Adipose tissue (tissue), 3 donors: ENCODE measurements at regions not wholly inside any gene's neighbourhood (a gene's known extent, or its start where the extent isn't known, plus 50 kb on each side); places are given as distances from the start of the nearest gene placed in this dataset.

Experiments used
- H3K27ac ChIP-seq: one replicate; pipeline ENCODE4 v1.5.1; 2013; ENCODE audit warnings: low read depth, low read length
- WGBS, 3 donors: extraction: QIAGEN DNeasy Blood & Tissue Kit; methylation state at CpG; one replicate each; pipeline ENCODE4 v1.1.7; 2013; 5-methylcytosine and 5-hydroxymethylcytosine counted together
- donor health status: healthy with polysubstance abuse.
- donor health status: Bipolar disorder and iron deficiency.
- donor health status: healthy.

DNA sequence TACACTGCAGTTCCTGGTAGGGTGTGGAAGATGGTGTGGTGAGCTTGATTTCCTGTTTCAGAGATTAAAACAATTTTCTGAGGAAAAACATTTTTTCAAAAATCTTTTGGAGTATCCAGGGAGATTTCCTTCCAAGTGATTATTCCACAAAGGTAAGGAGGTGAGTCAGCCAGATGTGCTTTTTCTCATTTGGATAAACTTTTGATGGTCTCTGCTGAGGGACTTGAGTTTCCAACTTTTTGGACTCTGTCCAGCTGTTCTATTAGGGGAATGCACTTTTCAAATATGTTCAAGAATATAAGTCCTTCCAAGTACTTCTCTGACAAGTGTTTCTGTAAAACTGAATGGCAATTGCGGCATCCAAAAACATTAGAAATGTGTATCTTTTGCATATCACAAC, 628.8 kb upstream of the ADAMTS5 start:
- H3K27ac ChIP-seq = no peak overlapping the region
- WGBS, 3 donors = 80 to 95% (median 90%) methylated on average over 1 of the region's 1 CpG

DNA sequence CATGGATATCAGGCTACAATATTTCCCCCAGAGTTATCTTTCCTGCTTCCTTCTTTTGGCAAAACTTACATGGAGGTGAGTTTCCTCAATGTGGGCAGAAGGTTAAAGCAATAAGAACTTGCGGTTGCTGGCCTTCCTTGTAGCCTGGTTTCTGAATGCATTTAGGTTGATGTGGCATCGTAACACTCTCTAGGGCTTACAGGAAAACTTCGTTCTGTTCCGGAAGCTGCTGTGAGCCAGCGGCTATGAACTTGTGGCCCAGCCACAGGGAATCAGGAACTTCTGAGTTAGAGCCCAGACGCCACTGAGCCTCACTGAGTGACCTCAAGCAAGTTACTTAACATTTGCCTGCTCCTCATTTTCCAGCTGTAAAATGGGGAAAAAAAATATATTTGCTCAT, 623.4 kb upstream of the ADAMTS5 start:
- H3K27ac ChIP-seq = no peak overlapping the region
- 50 to 74% (median 61%) methylated on average over 6 of the region's 6 CpGs for WGBS, 3 donors

DNA sequence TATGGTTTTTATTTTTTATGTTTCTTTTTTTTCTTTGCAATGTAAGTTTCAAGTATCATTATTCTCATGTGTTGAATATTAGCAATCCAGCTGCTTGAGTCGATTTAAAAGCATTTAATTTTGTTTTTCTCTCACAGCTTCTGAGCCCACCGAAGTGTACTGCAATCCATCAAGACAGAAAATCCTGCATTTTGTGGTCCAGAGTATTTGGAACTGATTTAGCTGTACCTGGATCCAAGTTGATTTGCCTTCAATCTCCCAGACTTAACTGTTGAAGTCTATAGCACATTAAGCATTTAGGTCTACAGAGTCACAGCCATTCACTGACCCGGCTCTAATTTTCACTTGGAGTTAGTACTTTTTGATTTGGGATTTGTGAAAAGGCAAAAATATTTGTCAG, 622.9 kb upstream of the ADAMTS5 start:
- H3K27ac ChIP-seq = no peak overlapping the region
- 71 to 76% (median 75%) methylated on average over 3 of the region's 3 CpGs for WGBS, 3 donors

DNA sequence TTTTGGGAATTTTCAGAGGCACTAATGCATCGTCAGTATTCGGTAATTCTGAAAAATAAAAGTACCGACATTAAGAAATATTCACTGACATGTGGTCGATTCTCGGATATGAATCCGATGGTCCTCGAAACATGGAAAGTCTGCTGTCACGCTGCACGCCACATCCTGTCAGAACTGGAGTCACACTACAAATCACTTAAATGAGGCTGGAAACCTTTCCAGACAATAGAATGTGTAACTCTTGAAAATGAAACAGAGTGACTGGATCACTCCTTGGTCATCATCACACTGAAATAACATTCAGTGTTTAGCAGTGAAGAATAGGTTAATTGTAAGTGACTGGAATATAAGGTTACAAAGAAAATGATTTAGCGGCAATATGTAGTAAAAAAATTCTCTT, 620.1 kb upstream of the ADAMTS5 start:
- WGBS, 3 donors = 91 to 92% (median 92%) methylated on average over 10 of the region's 10 CpGs
- no peak overlapping the region for H3K27ac ChIP-seq

DNA sequence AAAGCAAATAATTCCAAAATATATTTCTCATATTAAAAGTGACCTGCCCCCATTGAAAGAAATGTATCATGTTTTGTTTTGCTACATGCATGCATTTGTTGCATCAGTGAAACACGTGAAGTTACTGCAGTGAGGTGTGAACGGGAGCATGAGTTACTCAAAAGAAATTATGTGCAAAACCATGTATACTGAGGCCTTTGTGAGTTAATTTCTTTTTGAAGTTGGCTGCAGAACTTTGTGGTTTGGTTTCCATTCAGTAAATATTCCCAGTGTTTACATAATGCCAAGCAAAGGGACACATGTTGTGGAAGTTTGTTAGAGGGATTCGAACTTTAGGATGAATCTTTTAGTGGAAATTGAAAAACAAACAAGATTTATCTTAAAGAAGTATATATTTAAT, 619.4 kb upstream of the ADAMTS5 start:
- no peak overlapping the region for H3K27ac ChIP-seq
- WGBS, 3 donors = 68 to 86% (median 80%) methylated on average over 3 of the region's 3 CpGs

DNA sequence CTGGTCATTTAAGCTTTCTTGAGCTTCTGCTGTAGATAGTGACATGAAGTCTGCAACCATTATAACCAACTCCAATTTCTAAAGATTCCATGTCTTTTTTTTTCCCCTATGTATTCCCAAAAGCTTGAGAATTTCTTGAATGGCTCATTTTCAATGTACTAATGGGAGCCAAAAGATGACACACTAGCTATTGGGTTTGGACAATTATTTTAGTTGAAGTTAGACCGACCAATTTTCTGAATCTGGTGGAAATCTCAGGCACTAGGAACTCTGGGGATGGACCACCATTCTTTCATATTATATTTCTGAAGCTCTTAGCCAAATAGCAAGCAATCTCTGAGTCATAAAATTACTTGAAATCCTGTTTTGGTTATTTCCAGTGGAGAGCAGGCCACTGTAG, 617.4 kb upstream of the ADAMTS5 start:
- 66 to 84% (median 81%) methylated on average over 1 of the region's 1 CpG for whole genome bisulfite sequencing, 3 donors
- H3K27ac ChIP-seq = no peak overlapping the region

DNA sequence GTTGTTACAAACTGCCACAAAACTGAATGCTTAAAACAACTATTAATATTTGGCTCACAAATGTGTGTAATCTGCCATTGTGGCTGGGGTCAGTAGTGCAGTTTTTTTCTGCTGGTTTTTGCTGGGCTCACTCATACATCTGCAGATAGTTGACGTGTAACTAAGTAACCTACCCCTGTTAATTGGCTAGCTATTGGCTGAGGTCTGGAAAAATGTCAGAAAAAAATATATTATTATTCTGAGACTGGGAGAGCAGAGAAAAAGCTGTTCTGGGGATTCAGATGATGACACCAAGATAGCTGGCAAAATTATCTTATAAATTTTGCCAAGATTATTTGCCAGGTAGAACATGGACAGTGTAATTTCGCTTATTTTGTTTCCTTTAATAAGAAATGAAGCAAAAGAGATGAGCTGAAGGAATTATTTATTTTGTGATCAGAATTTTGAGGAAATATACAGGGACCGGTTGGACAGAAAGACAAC, 616.1 kb upstream of the ADAMTS5 start:
- 62 to 75% (median 64%) methylated on average over 3 of the region's 3 CpGs for WGBS, 3 donors
- H3K27ac ChIP-seq = no peak overlapping the region

DNA sequence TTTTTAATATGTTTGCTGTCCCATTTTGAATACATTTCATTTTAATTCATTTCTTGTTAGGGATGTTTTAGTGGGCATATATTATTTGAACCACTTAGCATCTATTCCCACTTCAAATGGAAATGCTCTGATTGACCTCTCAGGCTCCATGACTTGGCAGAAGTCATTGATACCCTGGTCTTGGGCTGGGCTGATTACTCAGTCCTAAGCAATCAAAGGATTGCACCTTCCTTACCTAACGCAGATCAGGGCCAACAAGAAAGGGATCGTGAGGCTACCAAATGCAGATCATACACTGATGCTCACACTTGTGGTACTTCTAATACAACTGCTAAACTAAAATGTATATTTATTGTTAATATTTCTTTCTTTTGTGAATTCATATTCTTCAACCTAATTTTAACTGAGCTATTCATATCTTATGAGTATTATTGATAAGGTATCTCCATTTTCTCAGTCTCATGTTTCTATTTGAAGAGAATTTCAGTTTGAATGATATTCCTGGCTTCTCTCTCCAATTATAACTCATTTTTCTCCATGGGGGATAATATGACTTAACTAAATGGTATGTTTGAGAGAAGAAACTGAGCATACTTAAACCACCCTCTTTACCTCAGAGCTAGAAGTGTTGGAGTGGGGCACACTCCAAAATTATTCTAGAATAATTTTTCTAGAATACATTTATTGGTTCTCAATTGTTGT, 615.5 kb upstream of the ADAMTS5 start:
- no peak overlapping the region for H3K27ac ChIP-seq
- WGBS, 3 donors = 95 to 98% (median 96%) methylated on average over 2 of the region's 2 CpGs

DNA sequence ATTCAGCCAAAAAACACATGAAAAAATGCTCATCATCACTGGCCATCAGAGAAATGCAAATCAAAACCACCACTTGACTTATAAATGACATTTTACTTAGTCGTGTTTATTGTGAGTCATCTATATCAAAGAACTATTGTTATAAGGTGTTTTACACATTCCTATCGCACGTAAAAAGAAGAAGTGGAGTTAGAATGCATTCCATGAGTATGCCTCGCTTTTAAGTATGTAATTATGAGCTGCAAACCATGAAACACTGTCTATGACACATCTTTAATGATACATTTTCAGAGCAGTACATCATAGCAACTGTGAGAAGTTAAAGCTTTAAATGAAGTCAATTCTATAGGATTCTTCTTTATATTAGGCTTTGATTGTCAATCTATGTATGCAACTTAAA, 614.3 kb upstream of the ADAMTS5 start:
- WGBS, 3 donors = 86 to 92% (median 90%) methylated on average over 4 of the region's 4 CpGs

DNA sequence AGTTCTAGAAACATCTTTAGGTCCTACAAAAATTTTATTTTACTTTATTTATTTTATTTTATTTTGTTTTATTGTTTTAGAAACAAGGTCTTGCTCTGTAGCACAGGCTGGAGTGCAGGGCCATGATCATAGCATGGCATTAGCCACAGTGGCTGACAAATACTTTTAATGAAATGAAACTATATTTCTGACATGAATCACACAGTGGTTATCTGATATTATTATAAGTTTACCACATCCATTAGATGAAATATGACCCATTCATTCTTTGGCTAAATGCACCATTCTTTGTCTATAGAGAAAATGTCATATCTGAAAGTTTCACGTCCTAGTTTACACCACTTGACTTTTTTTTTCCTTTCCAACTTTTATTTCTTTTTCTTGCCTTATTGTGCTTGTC, 613.4 kb upstream of the ADAMTS5 start:
- WGBS, 3 donors = 87 to 93% (median 91%) methylated on average over 1 of the region's 1 CpG
- H3K27ac ChIP-seq = no peak overlapping the region

More for the DNA sequence above, 614.3 kb upstream of the ADAMTS5 start:
- H3K27ac ChIP-seq = no peak overlapping the region

DNA sequence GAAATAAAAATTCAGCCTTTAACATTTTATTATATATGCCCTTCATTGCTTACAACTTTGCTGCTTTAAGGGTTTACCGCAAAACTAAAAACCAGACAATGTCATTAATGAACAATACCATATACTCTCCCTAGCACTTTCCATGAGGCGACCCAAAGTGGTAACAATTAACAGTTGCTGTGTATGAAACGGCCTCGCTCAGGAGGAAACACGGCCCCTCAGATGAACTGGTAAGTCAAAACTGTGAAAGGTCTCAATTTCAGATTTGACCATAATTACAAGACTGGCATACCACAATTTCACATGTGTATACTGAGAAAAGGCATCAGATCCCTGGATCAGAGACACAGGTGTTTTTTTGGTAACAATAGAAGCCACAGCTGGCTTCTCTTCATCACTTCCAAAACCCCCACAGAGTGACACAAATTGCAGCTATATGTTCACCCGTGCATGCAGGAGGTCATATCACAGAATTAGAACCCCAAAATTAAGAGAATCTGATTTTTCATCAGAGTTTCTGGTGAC, 611.9 kb upstream of the ADAMTS5 start:
- 92 to 96% (median 93%) methylated on average over 6 of the region's 6 CpGs for WGBS, 3 donors
- no peak overlapping the region for H3K27ac ChIP-seq

DNA sequence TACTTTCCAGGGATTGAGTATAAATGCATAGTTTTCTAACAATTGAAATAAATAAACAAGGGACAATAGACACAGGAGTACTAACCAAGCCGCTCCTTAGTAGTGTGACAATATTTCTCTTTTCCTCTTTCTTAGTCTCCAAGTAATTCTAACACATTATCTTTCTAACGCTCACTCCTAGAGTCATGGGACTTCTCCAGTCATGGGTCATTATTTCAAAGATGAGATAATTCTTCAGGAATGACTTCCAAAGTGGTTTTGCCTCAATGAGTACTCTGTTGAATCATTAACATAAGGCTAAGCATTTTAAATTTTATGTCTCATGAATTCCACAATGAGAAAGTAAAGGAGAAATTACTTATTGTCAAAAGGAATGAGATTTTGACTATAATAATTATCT, 605.8 kb upstream of the ADAMTS5 start:
- WGBS, 3 donors = 67 to 81% (median 74%) methylated on average over 2 of the region's 2 CpGs
- no peak overlapping the region for H3K27ac ChIP-seq

DNA sequence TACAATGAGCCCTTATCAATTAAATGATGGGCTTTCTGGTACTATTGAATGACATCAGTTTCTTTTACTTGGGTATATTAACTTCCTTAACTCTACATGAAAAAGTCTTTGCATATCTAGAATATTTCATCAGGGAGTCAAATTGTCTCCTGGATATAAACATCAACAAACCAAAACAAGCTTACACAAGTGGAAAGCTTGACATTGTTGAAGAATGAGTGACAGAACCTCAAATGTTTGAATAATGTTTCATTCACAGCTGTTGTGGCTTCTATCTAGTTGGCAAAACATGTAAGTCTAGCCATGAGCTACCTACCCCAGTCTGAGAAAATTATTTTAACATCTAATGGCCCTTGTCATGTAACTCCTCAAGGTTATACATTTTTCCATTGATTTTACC, 604.8 kb upstream of the ADAMTS5 start:
- H3K27ac ChIP-seq = no peak overlapping the region

DNA sequence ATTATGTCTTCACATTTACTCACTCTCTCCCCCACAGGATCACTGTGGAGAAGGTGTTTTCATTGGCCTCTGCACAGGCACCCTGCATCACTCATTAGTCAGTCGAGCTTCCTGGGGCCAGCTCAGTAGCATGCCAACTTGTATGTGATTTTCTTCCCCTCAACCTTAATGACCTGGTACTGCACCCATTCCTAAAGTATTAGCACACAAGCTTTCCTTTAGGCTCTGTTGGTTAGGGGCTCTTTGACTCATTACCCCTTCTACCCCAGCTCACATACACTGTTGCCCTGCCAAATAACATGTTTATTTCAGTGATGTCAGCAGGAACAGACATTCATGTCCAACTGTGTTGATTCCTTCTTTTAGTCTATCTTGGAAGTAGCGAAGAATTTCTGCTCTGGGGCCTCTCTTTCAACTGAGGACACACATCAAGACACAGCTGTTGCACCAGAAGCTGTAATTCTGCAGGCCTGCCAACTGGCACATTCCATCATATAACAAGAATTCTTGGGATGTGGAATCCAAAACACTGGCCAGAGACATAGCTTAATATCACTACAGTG, 603.5 kb upstream of the ADAMTS5 start:
- H3K27ac ChIP-seq = no peak overlapping the region
- WGBS, 3 donors = 53 to 76% (median 61%) methylated on average over 2 of the region's 2 CpGs

DNA sequence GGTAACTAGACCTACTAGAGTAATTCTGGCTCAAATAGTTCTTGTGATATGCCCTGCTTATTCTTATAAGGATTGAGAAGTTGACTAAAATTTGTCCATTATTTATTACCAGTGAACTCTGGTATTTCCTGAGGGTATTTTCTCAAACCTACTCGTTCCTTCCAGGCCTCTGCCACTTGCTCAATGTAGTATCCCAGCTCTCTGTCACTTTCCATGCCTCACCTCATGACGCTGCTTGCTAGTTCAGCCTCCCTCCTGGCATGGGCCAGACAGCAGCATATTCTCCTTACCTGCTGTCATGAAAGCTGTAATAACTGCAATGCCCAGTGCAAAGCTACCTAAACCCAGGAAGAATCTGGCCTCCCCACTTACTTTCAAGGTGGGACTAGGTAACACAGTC, 602.9 kb upstream of the ADAMTS5 start:
- no peak overlapping the region for H3K27ac ChIP-seq
- 55 to 69% (median 62%) methylated on average over 2 of the region's 2 CpGs for WGBS, 3 donors

DNA sequence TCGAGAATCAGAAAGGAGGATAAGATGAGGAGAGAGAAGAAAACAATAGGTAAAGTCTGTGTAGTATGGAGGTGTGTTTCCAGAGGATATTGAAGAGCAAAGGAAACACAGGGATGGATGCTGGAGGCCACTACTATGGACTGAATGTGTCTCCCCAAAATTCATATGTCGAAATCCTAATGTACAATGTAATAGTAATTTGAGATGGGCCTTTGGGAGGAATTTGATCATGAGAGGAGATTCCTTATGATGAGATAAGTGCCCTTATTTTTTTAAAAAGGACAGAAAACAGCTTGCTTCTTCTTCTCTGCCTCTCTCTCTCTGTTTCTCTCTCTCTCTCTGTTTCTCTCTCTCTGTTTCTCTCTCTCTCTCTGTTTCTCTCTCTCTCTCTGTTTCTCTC, 602.2 kb upstream of the ADAMTS5 start:
- no peak overlapping the region for H3K27ac ChIP-seq
- WGBS, 3 donors = 78 to 91% (median 84%) methylated on average over 2 of the region's 2 CpGs

DNA sequence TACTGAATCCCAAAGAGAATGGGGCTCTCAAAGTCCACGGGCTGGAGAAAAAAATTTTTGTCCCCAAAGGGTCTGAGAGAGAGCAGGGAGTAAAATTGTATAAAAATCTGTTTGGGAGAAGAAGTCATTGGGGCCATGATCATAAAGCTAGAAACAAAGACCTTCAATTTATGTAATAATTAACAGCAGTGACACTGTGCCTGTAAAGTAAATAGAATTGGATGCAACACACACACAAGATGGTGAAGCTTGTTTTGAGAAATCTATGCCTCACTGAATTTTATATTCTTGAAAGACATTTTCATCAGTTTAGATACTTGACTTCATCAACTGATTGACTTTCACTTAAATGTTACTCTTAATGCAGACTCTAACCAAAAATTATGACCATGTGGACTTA, 600.5 kb upstream of the ADAMTS5 start:
- WGBS, 3 donors = 86 to 100% (median 91%) methylated on average over 1 of the region's 1 CpG

DNA sequence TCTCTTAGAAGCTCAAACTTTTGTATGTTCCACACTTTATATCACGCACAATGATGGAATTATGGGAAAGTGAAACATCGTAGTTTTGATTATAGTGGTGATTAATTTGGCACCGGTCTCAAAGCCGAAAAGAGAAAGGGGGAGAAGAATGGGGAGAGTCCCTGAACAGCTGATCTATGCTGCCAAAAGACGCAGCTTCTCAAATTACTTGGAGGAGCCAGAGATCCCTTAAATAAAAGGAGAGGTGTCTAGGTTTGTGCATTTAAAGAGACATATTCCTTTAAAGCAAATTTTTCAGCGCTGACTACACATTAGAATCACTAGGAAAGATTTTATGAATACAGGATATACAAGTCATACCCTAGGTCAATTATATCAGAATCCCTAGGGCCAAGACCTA, 599.6 kb upstream of the ADAMTS5 start:
- H3K27ac ChIP-seq = no peak overlapping the region
- 87 to 90% (median 88%) methylated on average over 6 of the region's 6 CpGs for WGBS, 3 donors

More for the DNA sequence above, 600.5 kb upstream of the ADAMTS5 start:
- no peak overlapping the region for H3K27ac ChIP-seq

DNA sequence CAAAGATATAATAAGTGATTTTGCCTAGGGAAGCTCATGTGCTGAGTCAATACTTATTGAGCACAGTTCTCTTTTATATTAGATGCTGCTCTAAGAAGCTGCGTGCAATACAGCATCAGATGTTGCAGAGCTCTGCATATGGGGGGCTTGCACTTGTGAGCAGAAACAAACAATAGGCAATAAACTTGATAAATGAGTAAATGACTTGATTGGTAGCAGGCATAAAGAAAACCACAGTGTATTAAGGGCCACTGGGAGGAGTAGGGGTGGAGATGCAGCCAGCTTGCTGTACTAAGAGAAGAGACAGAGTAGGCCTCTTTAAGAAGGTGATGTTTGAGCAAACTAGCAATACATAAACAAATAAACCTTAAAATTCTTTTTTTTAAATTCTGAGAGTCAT, 598.5 kb upstream of the ADAMTS5 start:
- 87 to 100% (median 97%) methylated on average over 1 of the region's 1 CpG for WGBS, 3 donors

DNA sequence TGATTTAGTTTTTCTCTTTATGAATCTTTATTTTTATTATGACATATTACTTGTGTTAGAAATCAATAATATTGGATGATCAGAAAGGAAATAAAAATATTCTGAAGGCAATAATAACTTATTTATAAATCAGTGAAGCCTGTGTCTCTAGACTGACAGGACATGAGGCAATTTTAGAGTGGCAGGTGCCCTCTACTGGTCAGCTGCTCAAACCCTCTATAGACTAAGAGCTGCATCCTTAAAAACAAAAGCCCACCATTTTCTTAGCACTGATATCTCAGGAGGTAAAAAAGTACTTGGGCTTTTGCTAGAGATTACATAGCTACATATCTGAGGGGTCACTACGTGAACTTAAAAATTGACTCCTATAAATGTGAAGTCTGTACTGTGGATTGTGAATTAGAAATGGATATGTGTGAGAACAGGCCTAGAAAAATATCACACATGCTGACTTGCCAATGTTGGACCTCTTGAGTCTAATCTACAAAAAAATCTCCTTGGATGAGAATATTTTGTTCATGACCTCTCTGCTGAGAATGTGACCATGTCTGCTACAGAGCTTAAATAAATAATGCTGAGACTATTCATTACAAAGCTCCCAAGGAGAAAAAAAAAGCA, 597.9 kb upstream of the ADAMTS5 start:
- no peak overlapping the region for H3K27ac ChIP-seq
- WGBS, 3 donors = 63 to 74% (median 71%) methylated on average over 1 of the region's 1 CpG

More for the DNA sequence above, 598.5 kb upstream of the ADAMTS5 start:
- H3K27ac ChIP-seq = no peak overlapping the region
